Astrocyte of the cerebellum (primary cell): ENCODE measurements at regions not wholly inside any gene's neighbourhood (a gene's known extent, or its start where the extent isn't known, plus 50 kb on each side); places are given as distances from the start of the nearest gene placed in this dataset.

ENCODE experiments used
- DNase-seq: peaks from one replicate; pipeline ENCODE4 v3.0.0-alpha.2; 2011; ENCODE audit warnings: low read depth
- H3K4me3 ChIP-seq: 2 replicates; pipeline ENCODE4 v1.5.1; 2011; ENCODE audit warnings: mild to moderate bottlenecking, low read depth, low read length, moderate library complexity
- in situ Hi-C: cut with HindIII; loops from 2 replicates; pipeline ENCODE4 v1.10.0; 2017; ENCODE audit warnings: low sequenced_read_pairs
- TF ChIP-seq, protein P1 (sequence below): IDR thresholded peaks from 2 replicates; pipeline ENCODE4 v1.5.1; 2012; ENCODE audit warnings: low read length, low read depth, moderate library complexity, mild to moderate bottlenecking; ENCODE audit errors: missing control alignments

DNA sequence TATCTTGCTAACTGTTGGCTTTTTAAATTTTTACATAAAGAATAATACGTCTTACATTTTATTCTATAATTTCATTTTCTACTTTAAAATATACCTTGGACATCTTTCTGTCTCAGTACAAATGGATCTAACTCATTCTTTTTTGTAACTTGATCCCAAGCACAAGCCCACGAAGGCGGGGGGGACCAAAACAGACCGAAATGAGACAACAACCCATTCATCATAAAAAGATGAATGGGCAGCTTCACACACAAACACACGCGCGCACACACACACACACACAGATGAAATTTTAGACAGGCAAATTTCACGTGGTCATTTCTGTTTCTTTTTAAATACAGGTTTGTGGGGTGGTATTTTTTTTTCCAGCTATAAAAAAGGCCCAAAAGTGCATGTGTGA lies 271.3 kb upstream of the TOPAZ1 start:
- TF ChIP-seq, protein P1, sequence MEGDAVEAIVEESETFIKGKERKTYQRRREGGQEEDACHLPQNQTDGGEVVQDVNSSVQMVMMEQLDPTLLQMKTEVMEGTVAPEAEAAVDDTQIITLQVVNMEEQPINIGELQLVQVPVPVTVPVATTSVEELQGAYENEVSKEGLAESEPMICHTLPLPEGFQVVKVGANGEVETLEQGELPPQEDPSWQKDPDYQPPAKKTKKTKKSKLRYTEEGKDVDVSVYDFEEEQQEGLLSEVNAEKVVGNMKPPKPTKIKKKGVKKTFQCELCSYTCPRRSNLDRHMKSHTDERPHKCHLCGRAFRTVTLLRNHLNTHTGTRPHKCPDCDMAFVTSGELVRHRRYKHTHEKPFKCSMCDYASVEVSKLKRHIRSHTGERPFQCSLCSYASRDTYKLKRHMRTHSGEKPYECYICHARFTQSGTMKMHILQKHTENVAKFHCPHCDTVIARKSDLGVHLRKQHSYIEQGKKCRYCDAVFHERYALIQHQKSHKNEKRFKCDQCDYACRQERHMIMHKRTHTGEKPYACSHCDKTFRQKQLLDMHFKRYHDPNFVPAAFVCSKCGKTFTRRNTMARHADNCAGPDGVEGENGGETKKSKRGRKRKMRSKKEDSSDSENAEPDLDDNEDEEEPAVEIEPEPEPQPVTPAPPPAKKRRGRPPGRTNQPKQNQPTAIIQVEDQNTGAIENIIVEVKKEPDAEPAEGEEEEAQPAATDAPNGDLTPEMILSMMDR = no peak
- in situ Hi-C loops = no loop called here
- H3K4me3 ChIP-seq = no peak overlapping the region
- no peak for DNase-seq

- in situ Hi-C loops = no loop called here
- TF ChIP-seq, protein P1 = no peak
- DNase-seq = no peak
- no peak overlapping the region for H3K4me3 ChIP-seq
Measured at GRCh38 chr3:43970920-43971319, 270.8 kb upstream of the TOPAZ1 start.

DNA sequence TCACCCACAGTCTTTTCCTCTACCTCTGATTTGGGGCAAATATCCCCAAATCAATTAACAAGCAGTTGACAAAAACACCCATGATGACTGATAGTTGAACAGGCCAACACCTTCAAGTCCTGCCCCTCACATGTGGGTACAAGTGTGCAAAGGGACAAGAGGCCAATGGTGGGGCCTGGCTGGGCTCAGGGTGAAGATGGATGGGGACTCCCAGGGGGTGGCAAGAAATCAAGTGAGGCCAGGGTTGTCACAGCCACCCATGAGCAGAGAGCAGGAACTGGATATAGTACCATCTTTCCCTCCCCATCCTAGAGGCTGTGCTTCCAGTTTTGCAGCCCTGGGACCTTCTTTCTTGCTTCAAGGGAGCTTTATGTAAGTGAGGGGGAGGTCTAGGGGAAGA lies 270.2 kb upstream of the TOPAZ1 start:
- DNase-seq = no peak
- in situ Hi-C loops = no loop called here
- TF ChIP-seq, protein P1 = no peak
- H3K4me3 ChIP-seq = no peak overlapping the region

- no peak overlapping the region for H3K4me3 ChIP-seq
- in situ Hi-C loops = no loop called here
- TF ChIP-seq, protein P1 = no peak
- DNase-seq = no peak
Measured at GRCh38 chr3:43978708-43979107, 263.0 kb upstream of the TOPAZ1 start.

DNA sequence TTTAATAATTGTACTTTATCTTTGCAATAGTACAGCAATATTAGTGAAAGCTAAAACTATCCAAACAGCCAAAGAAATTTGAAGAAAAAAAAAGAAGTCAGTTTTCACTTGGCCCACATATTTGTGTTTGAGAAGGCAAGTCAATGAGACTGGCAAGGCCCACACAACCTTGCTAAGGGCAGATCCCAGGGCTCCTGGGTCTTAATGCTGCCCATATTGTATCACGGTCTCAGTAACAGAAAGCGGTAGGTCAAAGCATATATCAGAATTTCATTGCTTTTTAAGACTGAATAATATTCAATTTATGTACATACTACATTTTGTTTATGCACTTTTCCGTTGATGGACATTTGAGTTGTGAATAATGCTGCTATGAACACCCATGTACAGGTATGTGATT lies 262.0 kb upstream of the TOPAZ1 start:
- DNase-seq = no peak
- TF ChIP-seq, protein P1 = no peak
- in situ Hi-C loops = no loop called here
- no peak overlapping the region for H3K4me3 ChIP-seq

GRCh38 chr3:43994657-43995546 lies 246.8 kb upstream of the TOPAZ1 start:
- TF ChIP-seq, protein P1 = peak; percentile 1
- peak overlapping the region; percentile 31 for H3K4me3 ChIP-seq
- no peak for DNase-seq
- in situ Hi-C loops = no loop called here
